ENCODE measurements at regions not wholly inside any gene's neighbourhood (a gene's known extent, or its start where the extent isn't known, plus 50 kb on each side); places are given as distances from the start of the nearest gene placed in this dataset.
"Not testable (repeated sequence)": the region's sequence is repeated elsewhere in the genome, so short reads cannot be mapped to it uniquely, and the experiment has no call there.

GRCh38 chr4:141499261-141499853 lies 137.0 kb upstream of the IL15 start:
- DNase-seq, result no peak
- intact Hi-C loops (cut with DNase I), result no loop called here

DNA sequence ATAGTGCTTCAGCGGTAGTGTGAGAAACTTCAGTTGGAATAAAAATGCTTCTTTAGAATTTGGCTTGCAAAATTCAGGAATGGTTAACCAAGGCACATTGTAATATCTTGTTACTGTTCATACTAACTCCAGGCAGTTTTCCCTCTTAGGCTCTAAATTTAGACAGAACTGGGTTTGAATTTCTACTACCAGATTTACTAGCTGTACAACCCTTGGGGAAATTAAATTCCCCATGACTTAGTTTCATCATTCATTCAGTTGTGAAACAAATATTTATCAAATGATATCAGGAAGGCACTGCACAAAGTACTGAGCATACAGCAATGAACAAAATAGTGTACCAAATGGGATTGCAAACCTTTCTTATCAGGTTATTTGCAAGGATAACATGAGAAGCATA lies 135.0 kb upstream of the IL15 start:
- DNase-seq, result no peak
- intact Hi-C loops (cut with DNase I), result no loop called here

- intact Hi-C loops (cut with DNase I), result no loop called here
- DNase-seq, result no peak
Observed at GRCh38 chr4:141501931-141502330, 134.5 kb upstream of the IL15 start.

DNA sequence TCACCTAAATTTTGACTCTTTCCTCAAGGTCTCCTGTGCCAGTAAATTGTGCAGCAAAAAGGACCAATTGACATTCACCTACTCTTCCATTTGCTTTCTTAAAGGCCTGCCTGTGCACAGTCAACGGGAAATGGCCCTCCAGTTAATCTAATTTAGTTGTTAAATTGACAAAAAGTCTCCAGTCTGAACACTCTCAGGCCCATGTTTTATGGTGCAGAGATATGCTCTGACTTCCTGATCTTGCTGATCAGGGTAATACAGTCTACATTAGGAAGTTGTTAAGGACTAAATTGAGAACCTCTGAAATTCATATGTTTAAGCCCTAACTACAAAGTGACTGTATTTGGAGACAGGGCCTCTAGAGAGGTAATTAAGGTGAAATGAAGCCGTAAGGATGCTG lies 133.6 kb upstream of the IL15 start:
- DNase-seq, result no peak
- intact Hi-C loops (cut with DNase I), result no loop called here

DNA sequence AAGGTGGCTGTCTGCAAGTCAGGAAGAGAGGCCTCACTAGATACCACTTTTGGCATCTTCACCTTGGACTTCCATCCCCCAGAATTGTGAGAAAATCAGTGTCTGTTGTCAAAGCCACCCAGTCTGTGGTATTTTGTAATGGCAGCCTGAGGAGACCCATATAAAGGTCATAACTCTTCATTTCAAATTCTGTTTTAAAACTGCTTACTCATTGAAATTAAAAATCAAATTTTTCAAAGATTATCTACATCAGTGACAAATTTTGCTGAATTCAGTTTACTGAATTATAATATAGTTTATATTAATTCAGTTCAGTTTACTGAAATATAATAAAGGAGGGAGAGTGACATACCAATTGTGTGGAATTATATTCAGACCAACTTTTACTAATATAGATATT lies 133.1 kb upstream of the IL15 start:
- no peak for DNase-seq
- intact Hi-C loops (cut with DNase I), result no loop called here

- no peak for DNase-seq
- intact Hi-C loops (cut with DNase I), result no loop called here
Observed at GRCh38 chr4:141511055-141511454, 125.3 kb upstream of the IL15 start.

- intact Hi-C loops (cut with DNase I), result no loop called here
- no peak for DNase-seq
Observed at GRCh38 chr4:141513866-141514265, 122.5 kb upstream of the IL15 start.

DNA sequence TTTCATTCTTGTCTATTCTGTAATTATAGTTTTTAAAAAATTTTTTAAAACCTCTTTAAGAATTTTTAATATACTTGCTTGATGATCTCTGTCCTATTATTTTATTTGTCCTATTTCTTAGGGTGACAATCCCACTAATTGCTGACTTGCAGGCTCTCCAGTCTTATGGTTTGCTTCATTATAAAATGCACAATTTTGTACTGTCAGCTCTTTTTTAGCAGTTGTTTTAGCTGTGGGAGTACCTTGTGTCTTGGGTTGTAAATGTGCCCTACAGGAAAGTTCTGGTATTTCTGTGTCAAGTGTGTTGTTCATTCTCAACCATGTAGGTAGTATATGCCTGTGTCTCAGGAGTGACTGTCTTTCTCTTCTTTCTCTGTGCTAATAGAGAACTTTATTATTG lies 118.2 kb upstream of the IL15 start:
- intact Hi-C loops (cut with DNase I), result no loop called here
- no peak for DNase-seq

DNA sequence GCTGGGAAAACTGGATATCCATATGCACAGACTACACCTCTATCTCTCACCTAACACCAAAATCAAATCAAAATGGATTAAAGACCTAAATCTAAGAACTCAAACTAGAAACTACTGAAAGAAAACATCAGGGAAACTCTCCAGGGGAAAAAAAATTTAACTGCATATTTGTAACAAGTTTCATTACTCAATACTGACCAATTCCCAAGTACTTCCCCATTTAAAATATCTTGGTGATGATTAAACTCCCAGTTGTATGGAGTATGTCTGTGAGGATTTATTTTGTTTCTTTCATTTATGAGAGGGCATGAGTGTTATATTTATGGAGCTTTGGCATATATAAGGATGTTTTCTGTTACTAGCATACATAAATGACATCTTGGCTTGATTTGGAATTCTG lies 112.3 kb upstream of the IL15 start:
- no peak for DNase-seq
- intact Hi-C loops (cut with DNase I), result no loop called here

DNA sequence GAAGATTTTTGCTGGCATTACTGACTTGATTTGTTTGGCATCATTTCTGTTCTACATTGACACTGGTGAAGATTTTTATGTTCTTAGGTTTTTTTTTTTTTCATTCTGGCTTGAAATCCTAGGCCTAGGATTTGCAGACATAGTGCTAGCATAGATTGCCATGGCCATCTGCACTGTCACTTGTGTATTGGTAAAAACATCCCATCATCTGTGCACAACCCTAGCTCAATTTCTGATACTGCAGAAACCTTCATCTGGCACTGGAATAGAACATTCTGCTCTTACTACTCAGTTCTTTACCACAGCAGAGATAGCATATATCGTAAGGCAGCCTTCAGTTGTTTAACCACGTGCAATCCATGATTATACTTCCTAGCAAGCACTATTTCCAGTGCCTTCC lies 111.5 kb upstream of the IL15 start:
- DNase-seq, result no peak
- intact Hi-C loops (cut with DNase I), result no loop called here

GRCh38 chr4:141530627-141531026 lies 105.8 kb upstream of the IL15 start:
- intact Hi-C loops (cut with DNase I), result no loop called here
- DNase-seq, result no peak

- DNase-seq, result no peak
- intact Hi-C loops (cut with DNase I), result no loop called here
Observed at GRCh38 chr4:141534985-141535384, 101.4 kb upstream of the IL15 start.

GRCh38 chr4:141538001-141538400 lies 98.4 kb upstream of the IL15 start:
- intact Hi-C loops (cut with DNase I), result no loop called here

DNA sequence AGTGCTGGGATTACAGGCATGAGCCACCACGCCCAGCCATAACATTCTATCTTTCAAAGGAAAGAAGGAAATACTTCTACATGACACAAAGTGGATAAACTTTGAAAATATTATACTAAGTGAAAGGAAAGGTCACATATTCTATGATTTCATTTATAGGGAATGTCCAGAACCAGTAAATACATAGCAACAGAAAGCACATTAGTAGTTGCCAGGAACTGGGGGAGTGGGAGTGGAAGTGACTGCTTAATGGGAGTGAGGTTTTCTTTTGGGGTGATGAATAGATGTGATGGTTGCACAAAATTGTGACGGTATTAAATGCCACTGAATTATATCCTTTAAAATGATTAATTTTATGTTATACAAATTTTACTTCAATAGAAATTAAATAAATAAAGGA lies 95.7 kb upstream of the IL15 start:
- intact Hi-C loops (cut with DNase I), result no loop called here
- DNase-seq, result no peak

More at GRCh38 chr4:141538001-141538400, 98.4 kb upstream of the IL15 start:
- DNase-seq, result no peak

DNA sequence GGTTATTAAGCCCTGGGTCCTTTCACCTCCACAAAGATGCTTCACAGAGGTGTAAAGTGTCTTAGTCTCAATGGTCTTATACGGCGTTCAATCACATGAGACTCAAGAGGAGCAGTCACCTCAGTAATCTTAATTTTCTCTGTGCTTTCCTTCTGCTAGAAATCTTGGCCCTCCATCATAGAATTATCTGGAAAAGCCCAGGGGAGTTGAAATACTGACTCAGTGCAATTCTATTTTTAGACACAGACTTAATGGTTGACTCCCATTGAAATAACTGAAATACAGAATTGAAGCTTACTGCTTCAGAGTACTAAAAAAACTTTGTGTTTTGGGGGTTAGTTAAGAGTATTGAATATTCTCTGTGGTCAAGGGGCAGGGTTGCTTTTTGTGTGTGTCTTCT lies 94.5 kb upstream of the IL15 start:
- intact Hi-C loops (cut with DNase I), result no loop called here
- DNase-seq, result no peak

- no peak for DNase-seq
- intact Hi-C loops (cut with DNase I), result no loop called here
Observed at GRCh38 chr4:141543176-141543575, 93.2 kb upstream of the IL15 start.

DNA sequence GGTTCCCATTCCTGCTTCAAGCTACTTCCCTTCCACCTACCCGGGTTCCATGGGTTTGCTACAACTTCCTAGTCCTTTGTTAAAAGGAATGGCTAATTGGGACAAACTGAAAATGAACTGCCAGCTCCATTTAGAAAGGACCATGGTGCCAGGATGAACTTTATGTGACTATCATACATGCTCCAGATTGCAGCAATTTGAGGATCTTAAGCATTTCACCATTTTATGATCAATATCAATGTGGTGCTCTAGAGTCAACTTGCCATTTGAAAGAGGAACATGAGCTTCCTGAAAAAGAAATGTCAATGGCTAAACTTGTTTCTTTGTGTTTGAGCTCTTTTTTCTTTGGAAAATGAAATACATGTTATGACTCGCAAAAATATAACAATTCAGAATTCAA lies 92.7 kb upstream of the IL15 start:
- intact Hi-C loops (cut with DNase I), result no loop called here

DNA sequence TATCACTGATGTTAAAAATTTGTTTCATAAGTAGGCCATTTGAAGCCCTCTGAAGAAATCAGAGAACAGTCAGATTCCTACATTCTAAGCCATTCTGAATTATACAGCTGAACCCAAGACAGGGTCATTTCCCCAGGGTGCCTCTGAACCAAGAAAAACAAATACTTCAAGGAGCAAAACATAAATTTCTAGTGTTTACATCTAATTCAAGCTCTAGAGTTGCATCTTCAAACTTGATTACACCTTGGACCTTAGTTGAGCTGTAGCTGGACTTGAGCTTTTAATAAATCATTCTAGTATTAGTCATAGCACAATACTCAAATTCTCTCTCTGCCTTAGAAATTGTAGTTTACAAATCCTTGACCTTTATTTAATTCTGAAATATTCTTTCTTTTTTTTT lies 87.6 kb upstream of the IL15 start:
- no peak for DNase-seq
- intact Hi-C loops (cut with DNase I), result no loop called here

More for the DNA sequence above, 92.7 kb upstream of the IL15 start:
- no peak for DNase-seq

- DNase-seq, result no peak
- intact Hi-C loops (cut with DNase I), result no loop called here
Observed at GRCh38 chr4:141560056-141560455, 76.3 kb upstream of the IL15 start.

DNA sequence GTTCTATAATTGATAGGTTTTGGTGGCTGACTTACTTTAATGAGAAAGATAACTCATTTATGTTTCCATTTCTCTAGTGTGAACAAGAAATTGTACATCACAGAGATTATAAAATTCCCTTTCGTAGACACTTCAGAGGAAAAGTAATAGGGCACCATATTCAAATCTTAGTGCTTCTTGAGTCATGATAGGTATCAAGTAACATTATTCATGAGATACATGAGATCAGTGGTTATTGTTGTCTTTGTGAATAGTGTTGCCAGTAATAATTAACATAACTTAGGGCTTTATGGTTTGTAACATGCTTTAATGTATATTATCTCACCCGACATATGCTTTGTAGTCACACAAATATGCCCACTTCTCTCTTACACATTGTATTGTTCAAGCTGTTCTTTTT lies 73.7 kb upstream of the IL15 start:
- DNase-seq, result no peak
- intact Hi-C loops (cut with DNase I), result no loop called here

GRCh38 chr4:141563723-141564122 lies 72.7 kb upstream of the IL15 start:
- intact Hi-C loops (cut with DNase I), result no loop called here

DNA sequence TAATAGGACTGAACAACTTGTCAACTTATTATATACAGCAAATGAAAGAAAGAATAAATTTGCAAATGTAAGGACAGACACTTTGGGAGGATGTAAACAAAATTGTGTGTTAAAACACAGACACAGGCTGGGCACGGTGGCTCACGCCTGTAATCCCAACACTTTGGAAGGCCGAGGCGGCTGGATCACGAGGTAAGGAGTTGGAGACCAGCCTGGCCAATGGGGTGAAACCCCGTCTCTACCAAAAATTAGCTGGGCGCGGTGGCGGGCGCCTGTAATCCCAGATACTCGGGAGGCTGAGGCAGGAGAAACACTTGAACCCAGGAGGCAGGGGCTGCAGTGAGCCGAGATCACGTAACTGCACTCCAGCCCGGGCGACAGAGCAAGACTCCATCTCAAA lies 71.4 kb upstream of the IL15 start:
- DNase-seq; intact Hi-C loops (cut with DNase I): not testable (repeated sequence)

More at GRCh38 chr4:141563723-141564122, 72.7 kb upstream of the IL15 start:
- DNase-seq, result no peak
